H9 (cell line): ENCODE measurements at regions not wholly inside any gene's neighbourhood (a gene's known extent, or its start where the extent isn't known, plus 50 kb on each side); places are given as distances from the start of the nearest gene placed in this dataset.

Experiments
- DNase-seq: peaks from one replicate; pipeline ENCODE4 v3.0.0-alpha.2; 2017
- H2AFZ ChIP-seq: one replicate; pipeline ENCODE4 v1.6.1; 2013; ENCODE audit warnings: mild to moderate bottlenecking, low read length, control low read depth, moderate library complexity
- H2AK5ac ChIP-seq: 2 replicates; pipeline ENCODE4 v1.6.1; 2013; ENCODE audit warnings: low read length, control low read depth, mixed read lengths; ENCODE audit not compliant: insufficient read length
- H2BK120ac ChIP-seq: one replicate; pipeline ENCODE4 v1.6.1; 2013; ENCODE audit warnings: low read depth, mild to moderate bottlenecking, low read length, control low read depth, inconsistent platforms; ENCODE audit not compliant: poor library complexity, severe bottlenecking
- H2BK12ac ChIP-seq: 2 replicates; pipeline ENCODE4 v1.6.1; 2013; ENCODE audit warnings: low read length, control low read depth, mixed read lengths, low read depth; ENCODE audit not compliant: insufficient read length
- H2BK15ac ChIP-seq: 2 replicates; pipeline ENCODE4 v1.6.1; 2013; ENCODE audit warnings: low read depth, low read length, control low read depth
- H2BK20ac ChIP-seq: one replicate; pipeline ENCODE4 v1.6.1; 2013; ENCODE audit warnings: low read depth, mild to moderate bottlenecking, low read length, control low read depth, inconsistent platforms; ENCODE audit not compliant: poor library complexity, severe bottlenecking
- H2BK5ac ChIP-seq: 2 replicates; pipeline ENCODE4 v1.6.1; 2013; ENCODE audit warnings: low read length, control low read depth, mixed read lengths; ENCODE audit not compliant: insufficient read length
- H3K14ac ChIP-seq: 2 replicates; pipeline ENCODE4 v1.6.1; 2013; ENCODE audit warnings: low read length, control low read depth; ENCODE audit not compliant: insufficient read depth
- H3K18ac ChIP-seq: 2 replicates; pipeline ENCODE4 v1.6.1; 2013; ENCODE audit warnings: low read depth, mild to moderate bottlenecking, mixed read lengths, low read length, control low read depth; ENCODE audit not compliant: insufficient read length
- H3K23ac ChIP-seq: 2 replicates; pipeline ENCODE4 v1.6.1; 2013; ENCODE audit warnings: low read length, control low read depth, mixed read lengths, low read depth; ENCODE audit not compliant: insufficient read length
- H3K23me2 ChIP-seq: 2 replicates; pipeline ENCODE4 v1.6.1; 2013; ENCODE audit warnings: low read depth, mild to moderate bottlenecking, mixed read lengths, low read length, control low read depth; ENCODE audit not compliant: insufficient read length, poor library complexity, severe bottlenecking
- H3K27ac ChIP-seq: 2 replicates; pipeline ENCODE4 v1.5.1; 2013; ENCODE audit warnings: low read length, control low read depth, mixed read lengths, low read depth; ENCODE audit not compliant: insufficient read length
- H3K27me3 ChIP-seq: 2 replicates; pipeline ENCODE4 v1.6.1; 2013; ENCODE audit warnings: low read length, control low read depth, inconsistent platforms; ENCODE audit not compliant: insufficient read depth
- H3K4ac ChIP-seq: 2 replicates; pipeline ENCODE4 v1.6.1; 2013; ENCODE audit warnings: low read depth, mild to moderate bottlenecking, control low read depth, inconsistent platforms, low read length, moderate library complexity
- H3K4me1 ChIP-seq: 2 replicates; pipeline ENCODE4 v1.6.1; 2013; ENCODE audit warnings: low read length, control low read depth, inconsistent platforms; ENCODE audit not compliant: insufficient read depth
- H3K4me2 ChIP-seq: 2 replicates; pipeline ENCODE4 v1.6.1; 2013; ENCODE audit warnings: low read length, control low read depth, mixed read lengths; ENCODE audit not compliant: insufficient read length, insufficient read depth
- H3K56ac ChIP-seq: 2 replicates; pipeline ENCODE4 v1.6.1; 2013; ENCODE audit warnings: low read depth, mild to moderate bottlenecking, mixed read lengths, low read length, control low read depth; ENCODE audit not compliant: insufficient read length
- H3K79me1 ChIP-seq: 2 replicates; pipeline ENCODE4 v1.6.1; 2013; ENCODE audit warnings: low read depth, mild to moderate bottlenecking, moderate library complexity, low read length, control low read depth, inconsistent platforms; ENCODE audit not compliant: insufficient read depth, poor library complexity, severe bottlenecking
- H3K79me2 ChIP-seq: 2 replicates; pipeline ENCODE4 v1.6.1; 2013; ENCODE audit warnings: low read length, control low read depth, inconsistent platforms; ENCODE audit not compliant: insufficient read depth
- H3K9ac ChIP-seq: 2 replicates; pipeline ENCODE4 v1.6.1; 2013; ENCODE audit warnings: low read length, control low read depth, mixed read lengths; ENCODE audit not compliant: insufficient read length; ENCODE audit errors: extremely low read depth
- H3K9me3 ChIP-seq: one replicate; pipeline ENCODE4 v1.6.1; 2013; ENCODE audit warnings: low read depth, low read length, inconsistent platforms; ENCODE audit not compliant: control insufficient read depth
- H3T11ph ChIP-seq: one replicate; pipeline ENCODE4 v1.6.1; 2013; ENCODE audit warnings: mild to moderate bottlenecking, low read length, control low read depth, inconsistent platforms
- H4K20me1 ChIP-seq: one replicate; pipeline ENCODE4 v1.6.1; 2013; ENCODE audit not compliant: control insufficient read depth, insufficient read length, insufficient read depth
- H4K5ac ChIP-seq: 2 replicates; pipeline ENCODE4 v1.6.1; 2013; ENCODE audit warnings: low read depth, mild to moderate bottlenecking, mixed read lengths, low read length, control low read depth; ENCODE audit not compliant: insufficient read length
- H4K8ac ChIP-seq: replicated peaks from 2 replicates; pipeline ENCODE4 v1.6.1; 2013; ENCODE audit warnings: low read length, control low read depth, mixed read lengths, low read depth; ENCODE audit not compliant: insufficient read length
- H4K91ac ChIP-seq: 2 replicates; pipeline ENCODE4 v1.6.1; 2013; ENCODE audit warnings: low read depth, mild to moderate bottlenecking, moderate library complexity, mixed read lengths, low read length, control low read depth; ENCODE audit not compliant: insufficient read length
- H3K27ac Mint-ChIP-seq, 3 experiments: 2 replicates in 2 of 3; 3 replicates in 1 of 3; pipeline ENCODE4 v1.8.0; 2020 to 2021; ENCODE audit warnings: mixed read lengths in 3 of 3, mild to moderate bottlenecking in 1 of 3, moderate library complexity in 1 of 3
- H3K27me3 Mint-ChIP-seq: 2 replicates; pipeline ENCODE4 v1.8.0; 2021; ENCODE audit warnings: low read depth, mild to moderate bottlenecking, moderate library complexity, mixed read lengths
- H3K36me3 Mint-ChIP-seq, 3 experiments: 2 replicates in 2 of 3; 3 replicates in 1 of 3; pipeline ENCODE4 v1.8.0; 2020 to 2021; ENCODE audit warnings: low read depth in 3 of 3, mixed read lengths in 3 of 3; ENCODE audit not compliant: insufficient read depth in 1 of 3
- H3K4me1 Mint-ChIP-seq, 2 experiments: 2 replicates each; pipeline ENCODE4 v1.8.0; 2020; ENCODE audit warnings: mixed read lengths in 2 of 2
- H3K4me3 Mint-ChIP-seq, 2 experiments: 2 replicates in 1 of 2; 3 replicates in 1 of 2; pipeline ENCODE4 v1.8.0; 2020 to 2021; ENCODE audit warnings: mild to moderate bottlenecking in 2 of 2, mixed read lengths in 2 of 2, moderate library complexity in 1 of 2
- H3K9me3 Mint-ChIP-seq, 2 experiments: 2 replicates in 1 of 2; 3 replicates in 1 of 2; pipeline ENCODE4 v1.8.0; 2020; ENCODE audit warnings: mild to moderate bottlenecking in 2 of 2, mixed read lengths in 2 of 2, moderate library complexity in 1 of 2
- CTCF ChIP-seq: fragments of 200-600 bp; sonication (generic); conservative IDR thresholded peaks from 3 replicates; pipeline ENCODE4 v1.8.0; 2021; ENCODE audit warnings: antibody characterized with exemption, mild to moderate bottlenecking
- WGBS: extraction: QIAGEN DNeasy Blood & Tissue Kit; methylation state at CpG from one replicate; pipeline ENCODE4 v1.1.7; 2013; ENCODE audit warnings: missing lambda C conversion rate, low lambda C conversion rate, mixed read lengths; ENCODE audit not compliant: insufficient read length; ENCODE audit errors: extremely low coverage; 5-methylcytosine and 5-hydroxymethylcytosine counted together

- no peak overlapping the region for H3K23ac ChIP-seq
- no peaks in the 10 kb centered on the region for H3K9me3 ChIP-seq
- H3K18ac ChIP-seq = no peak overlapping the region
- no peak overlapping the region for H2AFZ ChIP-seq
- H3K56ac ChIP-seq = no peak overlapping the region
- Mint-ChIP-seq H3K4me3 (no peak overlapping the region), H3K27me3 (no peaks in the 10 kb centered on the region), H3K27ac (no peak overlapping the region), H3K36me3 (no peaks in the 10 kb centered on the region), H3K4me1 (peaks cover 0 to 3% of the 10 kb centered on the region in 2 experiments; a peak in 1 of 4 replicates), H3K9me3 (no peaks in the 10 kb centered on the region)
- H2BK12ac ChIP-seq = no peak overlapping the region
- H2BK15ac ChIP-seq = no peak overlapping the region
- no peak for DNase-seq
- no peaks in the 10 kb centered on the region for H3K4me1 ChIP-seq
- H2BK20ac ChIP-seq = no peak overlapping the region
- no peak overlapping the region for H3K4me2 ChIP-seq
- no peak overlapping the region for H2AK5ac ChIP-seq
- no peak overlapping the region for H3K9ac ChIP-seq
- H4K8ac ChIP-seq = no peak overlapping the region
- TF ChIP-seq CTCF = no peak
- H3K23me2 ChIP-seq = no peaks in the 10 kb centered on the region
- H2BK120ac ChIP-seq = no peak overlapping the region
- H4K5ac ChIP-seq = no peak overlapping the region
- no peak overlapping the region for H3K4ac ChIP-seq
- no peak overlapping the region for H4K91ac ChIP-seq
- H3K14ac ChIP-seq = no peak overlapping the region
- no peak overlapping the region for H2BK5ac ChIP-seq
- H3K79me1 ChIP-seq = no peaks in the 10 kb centered on the region
- H3K27me3 ChIP-seq = no peaks in the 10 kb centered on the region
- H3K79me2 ChIP-seq = no peaks in the 10 kb centered on the region
- no peaks in the 10 kb centered on the region for H4K20me1 ChIP-seq
- no CpG with 5 or more reads among the region's 2 CpGs for WGBS
- no peak overlapping the region for H3K27ac ChIP-seq
- H3T11ph ChIP-seq = no peak overlapping the region
Observed at GRCh38 chr5:51598026-51598425, 214.8 kb downstream of the ISL1 start.
